Lung (tissue), 11 donors: ENCODE measurements at regions not wholly inside any gene's neighbourhood (a gene's known extent, or its start where the extent isn't known, plus 50 kb on each side); places are given as distances from the start of the nearest gene placed in this dataset.

Source experiments
- ATAC-seq: fragments of 200-7000 bp; cut with Tn5 transposase; one replicate; pipeline ENCODE4 v1.9.1; 2020; ENCODE audit warnings: moderate number of reproducible peaks; ENCODE audit not compliant: insufficient read depth, low FRiP score
- DNase-seq, 3 donors: peaks; one replicate each; pipeline ENCODE4 v3.0.0-alpha.2; 2013 to 2017
- H3K27ac ChIP-seq, 2 donors: one replicate each; pipeline ENCODE4 v1.5.1; 2013; ENCODE audit warnings: mild to moderate bottlenecking in 2 of 2, moderate library complexity in 2 of 2, control low read depth in 1 of 2, inconsistent platforms in 1 of 2, low read depth in 1 of 2, low read length in 1 of 2
- H3K27me3 ChIP-seq, 3 donors: one replicate each; pipeline ENCODE4 v1.5.1; 2013; ENCODE audit warnings: low read length in 2 of 3; ENCODE audit not compliant: control insufficient read depth in 3 of 3, insufficient read depth in 3 of 3
- H3K36me3 ChIP-seq, 4 donors: one replicate each; pipeline ENCODE4 v1.5.1; 2013; ENCODE audit warnings: low read length in 4 of 4, mild to moderate bottlenecking in 1 of 4, moderate library complexity in 1 of 4; ENCODE audit not compliant: control insufficient read depth in 4 of 4, insufficient read depth in 4 of 4
- H3K4me1 ChIP-seq, 5 donors: one replicate each; pipeline ENCODE4 v1.5.1; 2013; ENCODE audit warnings: low read length in 5 of 5, mild to moderate bottlenecking in 2 of 5, moderate library complexity in 1 of 5; ENCODE audit not compliant: control insufficient read depth in 5 of 5, insufficient read depth in 5 of 5
- H3K4me3 ChIP-seq: one replicate; pipeline ENCODE4 v1.5.1; 2013; ENCODE audit warnings: mild to moderate bottlenecking, control low read depth, moderate library complexity
- H3K9ac ChIP-seq, 2 donors: one replicate each; pipeline ENCODE4 v1.5.1; 2013; ENCODE audit warnings: low read length in 2 of 2, control low read depth in 1 of 2; ENCODE audit not compliant: insufficient read depth in 1 of 2
- H3K9me3 ChIP-seq, 4 donors: one replicate each; pipeline ENCODE4 v1.5.1; 2013; ENCODE audit warnings: low read length in 3 of 4, mild to moderate bottlenecking in 1 of 4, moderate library complexity in 1 of 4; ENCODE audit not compliant: control insufficient read depth in 4 of 4, insufficient read depth in 3 of 4
- CTCF ChIP-seq: IDR thresholded peaks from 2 replicates; pipeline ENCODE4 v1.5.1; 2012; ENCODE audit warnings: mild to moderate bottlenecking; ENCODE audit errors: control extremely low read depth, extremely low read depth
- WGBS, 2 donors: extraction: QIAGEN DNeasy Blood & Tissue Kit; methylation state at CpG; one replicate each; pipeline ENCODE4 v1.1.7; 2013; 5-methylcytosine and 5-hydroxymethylcytosine counted together
- donor health status: control.
- donor health status: control.
- donor health status: Bipolar disorder and iron deficiency.
- donor health status: healthy.
- donor health status: DM: yes; HTN: yes; CAD: no.

- Histone ChIP-seq H3K9ac (no peak overlapping the region), H3K4me3 (no peak overlapping the region), H3K9me3 (no peaks in the 10 kb centered on the region), H3K4me1 (no peaks in the 10 kb centered on the region), H3K27ac (no peak overlapping the region), H3K27me3 (no peaks in the 10 kb centered on the region), H3K36me3 (no peaks in the 10 kb centered on the region)
- ATAC-seq (no peak), DNase-seq (no peak)
- 75 to 83% methylated on average over 3 of the region's 3 CpGs for WGBS, 2 donors
- no peak for TF ChIP-seq CTCF
Measured at GRCh38 chr5:133756756-133757155, 144.4 kb upstream of the FSTL4 start.

GRCh38 chr5:133756036-133756435 is 143.7 kb upstream of the FSTL4 start:
- Histone ChIP-seq H3K9ac (no peak overlapping the region), H3K27me3 (no peaks in the 10 kb centered on the region), H3K4me1 (no peaks in the 10 kb centered on the region), H3K4me3 (no peak overlapping the region), H3K36me3 (no peaks in the 10 kb centered on the region), H3K27ac (no peak overlapping the region), H3K9me3 (no peaks in the 10 kb centered on the region)
- DNase-seq, result no peak
- WGBS, 2 donors, result 91 to 94% methylated on average over 3 of the region's 3 CpGs
- no peak for TF ChIP-seq CTCF
- no peak for ATAC-seq

GRCh38 chr5:133754575-133755169 is 142.3 kb upstream of the FSTL4 start:
- DNase-seq, result peak in 2 of 3 donors; percentile 7 to 29
- Histone ChIP-seq H3K27me3 (no peaks in the 10 kb centered on the region), H3K9ac (no peak overlapping the region), H3K27ac (no peak overlapping the region), H3K9me3 (no peaks in the 10 kb centered on the region), H3K4me1 (no peaks in the 10 kb centered on the region), H3K4me3 (no peak overlapping the region), H3K36me3 (no peaks in the 10 kb centered on the region)
- no peak for ATAC-seq
- 40 to 41% methylated on average over 5 of the region's 5 CpGs for WGBS, 2 donors
- peak; percentile 20 for TF ChIP-seq CTCF

GRCh38 chr5:133753856-133754255 is 141.5 kb upstream of the FSTL4 start:
- WGBS, 2 donors, result 54 to 70% methylated on average over 3 of the region's 3 CpGs
- H3K4me3 ChIP-seq, result no peak overlapping the region
- H3K4me1 ChIP-seq, result no peaks in the 10 kb centered on the region
- no peaks in the 10 kb centered on the region for H3K36me3 ChIP-seq
- no peak overlapping the region for H3K9ac ChIP-seq
- no peak for ATAC-seq
- no peak for TF ChIP-seq CTCF
- DNase-seq, result no peak
- H3K27ac ChIP-seq, result no peak overlapping the region
- no peaks in the 10 kb centered on the region for H3K27me3 ChIP-seq
- no peaks in the 10 kb centered on the region for H3K9me3 ChIP-seq
